ENCODE measurements at regions not wholly inside any gene's neighbourhood (a gene's known extent, or its start where the extent isn't known, plus 50 kb on each side); places are given as distances from the start of the nearest gene placed in this dataset.
A peak's percentile ranks its signal among the peaks of the same experiment; 100 is the strongest.

DNA sequence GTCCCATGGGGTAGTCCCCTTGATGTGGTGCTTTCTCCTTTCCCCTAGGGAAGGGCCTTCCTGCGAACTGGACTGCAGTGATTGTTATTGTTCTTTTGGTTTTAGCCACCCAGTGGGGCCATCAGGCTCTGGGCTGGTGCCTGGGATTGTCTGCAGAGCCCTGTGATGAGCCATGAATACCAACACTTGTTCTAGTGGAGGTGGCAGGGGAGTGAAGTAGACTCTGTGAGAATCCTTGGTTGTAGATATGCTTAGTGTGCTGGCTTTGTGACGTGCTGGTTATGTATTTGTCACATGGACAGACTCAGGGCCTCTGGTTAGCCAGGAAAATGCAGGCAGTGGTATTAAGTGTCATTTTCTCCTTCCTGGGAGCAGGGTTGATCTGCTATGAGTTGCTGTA lies 51.8 kb upstream of the NDUFB4 start:
- DNase-seq: no peak

DNA sequence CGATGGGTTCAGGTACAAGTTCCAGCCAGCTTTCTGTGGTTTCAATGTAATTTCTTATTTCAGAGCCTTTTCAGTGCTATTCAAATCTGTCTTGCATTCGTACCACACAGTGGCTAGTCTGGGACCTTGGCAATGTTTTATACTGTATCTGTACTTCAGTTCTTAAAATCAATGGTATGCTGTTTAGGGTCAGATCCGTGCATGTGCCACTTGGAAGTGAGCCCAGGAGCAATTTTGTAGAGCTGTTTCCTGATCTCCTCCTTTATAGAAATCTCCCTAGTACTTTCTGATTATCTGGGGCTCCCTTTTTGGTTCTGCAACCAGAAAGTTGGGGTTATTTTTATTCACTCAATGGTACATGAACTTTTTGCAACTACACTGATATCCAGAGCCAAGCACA lies 59.5 kb upstream of the NDUFB4 start:
- DNase-seq: no peak

GRCh38 chr3:120532969-120533368 lies 63.2 kb upstream of the NDUFB4 start:
- DNase-seq: no peak

DNA sequence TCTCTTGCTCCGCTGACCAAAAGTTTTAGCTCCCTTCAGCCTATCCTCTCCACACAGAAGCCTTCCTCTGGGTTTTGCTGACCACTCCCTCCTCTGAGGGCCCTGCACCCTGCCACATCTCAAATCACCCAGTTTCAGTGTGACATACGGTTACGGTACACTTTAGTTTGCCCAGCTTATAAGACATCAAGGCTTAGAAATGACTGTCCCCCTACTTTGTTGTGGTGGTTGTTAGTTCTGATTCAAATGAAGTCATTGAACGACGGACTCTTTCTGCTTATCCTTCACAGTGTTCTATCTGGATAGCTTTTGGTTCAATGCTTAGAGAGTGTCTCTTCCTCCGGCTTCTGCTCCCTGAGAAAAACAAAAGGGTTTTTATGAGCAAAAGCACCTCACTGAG lies 68.0 kb upstream of the NDUFB4 start:
- DNase-seq: no peak

GRCh38 chr3:120526011-120526870 lies 69.9 kb upstream of the NDUFB4 start:
- no peak for DNase-seq

DNA sequence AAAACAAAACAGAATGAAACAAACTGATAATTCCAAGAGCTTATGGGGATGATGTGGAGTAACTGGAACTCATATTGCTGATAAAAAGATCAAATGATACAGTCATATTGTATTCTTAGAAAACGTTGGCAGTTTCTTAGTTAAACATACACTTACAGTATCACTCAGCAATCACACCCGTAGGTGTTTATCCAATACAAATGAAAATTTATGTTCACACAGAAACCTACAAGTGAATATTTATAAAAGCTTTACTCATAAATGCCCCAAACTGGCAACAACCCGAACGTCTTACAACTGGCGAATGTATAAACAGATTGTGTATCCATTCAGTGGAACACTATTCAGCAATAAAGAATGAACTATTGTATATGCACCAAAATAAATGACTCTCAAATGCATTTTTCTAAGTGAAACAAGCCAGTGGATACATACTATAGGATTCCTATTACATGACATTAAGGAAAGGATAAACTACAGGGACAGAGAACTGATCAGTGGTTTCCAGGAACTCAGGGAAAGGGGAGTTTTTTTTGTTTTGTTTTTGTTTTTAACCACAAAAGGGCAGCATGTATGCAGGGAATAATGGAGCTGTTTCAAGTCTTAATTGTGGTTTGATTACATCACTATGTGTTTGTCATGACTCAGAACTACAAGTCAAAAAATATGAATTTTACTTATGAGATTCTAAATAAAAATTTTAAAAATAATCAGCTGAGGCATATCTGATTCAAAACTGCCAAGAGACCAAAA lies 71.8 kb upstream of the NDUFB4 start:
- no peak for DNase-seq

GRCh38 chr3:120516136-120516535 lies 65.3 kb upstream of the FSTL1 start:
- no peak for DNase-seq

DNA sequence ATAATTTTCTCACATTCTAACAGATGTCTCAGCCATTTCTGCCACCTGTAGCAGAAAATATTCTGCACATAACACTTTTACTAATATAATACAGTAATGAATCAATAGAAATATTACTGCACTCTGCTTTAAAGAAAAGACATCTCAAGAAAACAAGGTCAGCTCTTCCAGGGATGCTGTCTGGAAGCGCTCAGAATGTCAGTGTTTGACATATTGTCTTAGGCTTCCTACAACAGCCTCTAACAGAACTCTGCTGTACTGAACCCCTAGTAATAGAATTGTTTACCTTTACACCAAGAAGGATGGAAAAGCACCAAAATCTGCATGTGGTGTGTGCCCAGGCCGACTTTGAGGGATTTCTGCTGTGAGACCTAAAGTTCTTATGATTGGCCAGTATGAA lies 61.9 kb upstream of the FSTL1 start:
- DNase-seq: no peak

DNA sequence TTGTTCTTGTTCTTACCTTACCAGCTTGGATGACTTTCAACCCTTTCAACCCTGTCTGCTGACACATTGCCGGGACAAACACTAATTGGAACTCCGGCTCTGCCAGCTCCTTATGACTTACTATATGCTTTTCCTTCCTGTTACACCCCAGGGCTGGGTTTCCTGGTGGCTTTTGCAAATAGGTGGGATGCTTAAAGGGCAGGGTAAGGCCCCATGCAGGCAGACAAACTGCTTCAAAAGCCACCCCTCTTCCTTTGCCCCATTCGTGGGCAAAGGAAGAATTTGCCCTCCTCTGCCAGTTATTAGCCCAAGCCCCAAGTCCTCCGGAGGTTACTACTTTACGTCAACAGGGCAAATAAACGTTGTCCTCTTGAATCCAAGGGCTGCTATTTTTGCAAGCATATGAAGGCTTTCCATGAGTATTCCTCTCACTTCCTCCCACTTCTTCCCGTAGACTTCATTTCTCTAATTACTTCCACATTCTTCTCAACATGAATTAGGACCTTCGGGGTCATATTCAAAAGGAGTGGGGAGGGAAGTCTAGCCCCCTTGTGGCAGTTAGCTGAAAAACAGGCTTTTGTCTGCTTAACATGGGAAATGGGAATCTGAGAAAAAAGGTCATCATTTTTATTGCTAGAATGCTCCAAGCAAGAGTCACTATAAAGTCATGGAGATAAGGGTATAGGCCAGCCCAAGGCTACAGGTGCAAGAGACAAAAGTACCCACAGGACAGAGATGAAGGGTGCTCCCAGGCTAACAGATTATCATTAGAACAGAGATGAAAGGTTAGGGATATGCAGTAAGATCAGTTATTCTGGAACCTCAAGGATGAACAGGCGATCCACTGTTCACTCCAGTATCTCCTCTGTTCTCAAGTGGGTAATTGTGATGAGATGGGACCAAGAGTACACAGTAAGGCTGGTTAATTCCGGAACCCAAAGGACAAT lies 56.3 kb upstream of the FSTL1 start:
- peak; percentile 40 for DNase-seq

DNA sequence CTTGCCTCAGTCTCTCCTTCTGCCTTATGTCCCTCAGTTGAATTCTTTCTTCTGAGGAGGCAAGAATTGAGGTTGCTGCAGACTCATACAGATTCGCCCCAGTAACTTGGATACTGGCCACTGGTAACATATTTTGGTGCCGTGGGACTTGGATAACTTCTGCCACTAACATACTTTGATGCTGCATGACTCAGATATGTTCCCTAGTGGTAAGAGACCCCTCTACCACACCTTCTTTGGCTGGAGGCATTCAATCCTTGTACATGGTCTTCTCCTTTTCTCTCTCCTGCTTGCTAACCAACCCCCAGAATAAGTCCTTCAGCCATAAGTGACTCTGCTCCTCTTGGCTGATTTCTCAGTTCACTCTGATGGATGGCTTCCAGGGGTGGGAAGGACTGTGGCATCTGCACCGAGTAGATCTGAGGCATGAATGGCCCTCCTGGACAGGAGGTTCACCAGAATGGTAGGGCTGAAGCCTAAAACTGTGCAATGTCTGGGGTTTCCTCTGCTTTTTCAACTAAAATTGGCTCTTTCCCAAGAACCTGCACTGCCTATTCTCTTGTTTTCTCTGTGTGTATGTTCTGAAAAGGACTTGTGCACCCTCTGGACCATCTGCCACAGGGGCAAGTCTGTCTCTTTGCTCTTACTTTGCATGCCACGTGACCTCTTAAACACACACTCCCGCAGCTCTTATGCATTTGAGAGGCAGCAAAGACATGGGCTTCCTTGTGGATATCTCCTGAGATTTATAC lies 55.5 kb upstream of the FSTL1 start:
- DNase-seq: no peak

DNA sequence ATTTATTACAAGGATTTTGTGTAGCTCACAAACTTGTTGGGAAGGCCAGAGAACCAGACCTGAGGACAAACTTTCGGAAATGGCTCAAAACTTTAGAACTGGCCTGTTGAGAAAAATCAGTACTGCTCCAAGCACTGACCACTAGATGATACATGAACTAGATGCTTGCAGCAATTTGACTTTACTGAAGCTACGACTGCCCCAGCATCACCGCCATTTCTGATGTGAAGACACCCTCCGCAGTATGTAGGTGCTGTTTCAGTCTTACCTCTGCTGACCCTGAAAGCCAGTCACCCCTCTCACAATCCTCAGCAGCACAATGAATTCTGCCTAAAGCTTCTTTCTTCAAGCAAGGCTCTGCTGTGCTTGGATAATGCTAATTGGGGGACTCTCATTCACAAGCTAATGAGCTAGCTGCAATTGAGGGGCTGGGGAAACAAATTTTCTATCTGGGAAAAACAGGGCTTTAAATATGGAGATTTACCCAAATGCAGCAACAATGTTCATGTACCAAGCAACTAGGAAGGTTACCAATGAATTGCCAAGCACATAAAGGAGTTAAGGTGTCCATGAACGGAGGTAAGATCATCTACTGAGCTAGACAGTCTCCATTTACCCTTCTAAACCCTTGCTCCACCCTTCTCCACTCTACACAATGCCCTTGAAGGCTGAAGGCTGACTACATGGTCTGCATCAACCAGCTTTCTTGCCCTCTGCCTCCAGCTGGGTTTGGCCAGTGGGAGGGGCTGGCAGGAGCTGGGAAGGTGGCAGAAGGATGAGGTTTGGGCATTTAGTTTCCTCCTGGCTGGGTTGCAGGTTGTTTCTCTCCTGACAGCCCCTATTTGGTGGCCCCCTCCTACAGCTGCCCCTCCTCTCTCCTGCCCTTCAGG lies 53.2 kb upstream of the FSTL1 start:
- DNase-seq: no peak

DNA sequence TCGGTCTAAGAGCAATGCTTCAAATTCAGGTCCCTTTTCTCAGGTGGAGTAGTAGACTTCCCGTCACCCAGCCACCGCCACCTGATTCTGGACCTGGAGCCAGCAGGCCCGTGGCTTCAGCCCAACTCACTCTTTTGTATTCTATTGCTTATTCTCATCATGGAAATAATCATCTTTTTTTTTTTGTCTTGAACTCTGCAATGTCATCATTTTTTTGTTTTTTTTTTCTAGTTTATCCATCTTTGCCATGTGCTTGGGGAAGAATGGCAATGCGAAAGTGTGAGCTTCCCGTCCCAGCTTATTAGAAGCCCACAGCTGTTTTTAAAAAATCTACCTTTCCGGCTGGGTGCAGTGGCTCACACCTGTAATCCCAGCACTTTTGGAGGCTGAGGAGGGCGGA lies 51.3 kb upstream of the FSTL1 start:
- DNase-seq: no peak
